ENCODE measurements at regions not wholly inside any gene's neighbourhood (a gene's known extent, or its start where the extent isn't known, plus 50 kb on each side); places are given as distances from the start of the nearest gene placed in this dataset.
"Not testable (repeated sequence)": the region's sequence is repeated elsewhere in the genome, so short reads cannot be mapped to it uniquely, and the experiment has no call there.

DNA sequence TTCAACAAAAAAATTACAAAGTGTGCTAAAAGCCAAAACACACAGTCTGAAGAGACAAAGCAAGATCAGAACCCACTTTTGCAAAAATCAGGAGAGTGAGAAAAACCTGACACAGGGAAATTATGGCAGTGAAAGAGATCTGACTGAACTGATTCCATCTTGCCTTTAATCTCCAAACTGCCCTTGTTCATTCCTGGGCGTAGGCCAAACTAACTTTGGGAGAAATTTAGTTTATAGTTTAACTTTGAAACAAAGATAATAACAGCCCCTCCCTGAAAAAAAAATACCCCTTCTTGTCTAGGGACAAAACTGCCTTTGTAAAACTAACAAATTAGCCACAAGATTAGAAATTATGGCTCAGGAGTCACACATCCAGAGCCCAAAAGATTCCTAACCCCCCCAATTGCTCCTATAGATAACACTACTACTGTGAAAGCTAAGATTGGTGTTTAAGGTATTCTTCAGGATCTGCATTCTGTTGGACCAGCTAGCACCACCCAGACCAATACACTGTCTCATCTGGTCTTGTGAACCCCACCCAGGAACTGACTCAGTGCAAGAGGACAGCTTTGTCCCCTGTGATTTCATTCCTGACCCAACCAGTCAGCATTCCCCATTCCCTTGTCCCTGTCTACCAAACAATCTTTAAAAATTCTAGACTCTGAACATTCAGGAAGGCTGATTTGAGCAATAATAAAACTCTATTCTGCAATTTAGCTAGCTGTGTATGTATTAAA is 226.1 kb upstream of the SH3BP4 start:
- no peak for DNase-seq (ENCODE audit: low read depth in 1 of 2, low spot score in 1 of 2)

DNA sequence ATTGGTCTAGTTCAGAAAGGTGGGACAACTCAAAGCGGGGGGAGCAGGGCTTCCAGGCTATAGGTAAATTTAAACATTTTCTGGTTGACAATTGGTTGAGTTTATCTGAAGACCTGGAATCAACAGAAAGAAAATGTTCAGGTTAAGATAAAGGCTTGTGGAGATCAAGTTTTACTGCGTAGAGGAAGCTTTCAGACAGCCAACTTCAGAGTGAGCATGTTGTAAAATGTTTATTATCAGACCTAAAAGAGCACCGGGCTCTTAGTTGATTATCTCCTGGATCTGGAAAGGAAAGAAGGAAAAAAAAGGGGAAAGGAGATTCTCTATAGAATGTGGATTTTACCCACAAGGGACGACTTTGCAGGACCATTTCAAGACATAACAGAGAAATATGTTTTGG is 227.0 kb upstream of the SH3BP4 start:
- DNase-seq (ENCODE audit: low read depth in 1 of 2, low spot score in 1 of 2) = no peak

DNA sequence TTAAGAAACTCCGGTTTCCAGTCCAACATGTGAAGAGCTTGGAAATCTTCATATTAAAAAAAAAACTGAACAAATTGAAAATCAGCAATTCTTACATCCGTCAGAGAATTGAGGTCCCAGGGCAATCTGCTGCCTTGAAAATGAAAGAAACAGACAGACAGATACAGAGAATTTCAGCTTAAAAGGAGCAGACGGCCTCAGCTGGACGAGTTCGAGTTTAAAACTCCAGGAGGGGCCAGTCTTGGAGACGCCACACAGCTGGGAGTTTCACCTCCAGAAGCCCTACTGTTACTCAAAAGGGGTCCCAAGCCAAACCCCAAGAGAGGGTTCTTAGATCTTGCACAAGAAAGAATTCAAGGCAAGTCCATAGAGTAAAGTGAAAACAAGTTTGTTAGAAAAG is 226.5 kb upstream of the ARL4C start:
- DNase-seq (ENCODE audit: low read depth in 1 of 2, low spot score in 1 of 2) = no peak

DNA sequence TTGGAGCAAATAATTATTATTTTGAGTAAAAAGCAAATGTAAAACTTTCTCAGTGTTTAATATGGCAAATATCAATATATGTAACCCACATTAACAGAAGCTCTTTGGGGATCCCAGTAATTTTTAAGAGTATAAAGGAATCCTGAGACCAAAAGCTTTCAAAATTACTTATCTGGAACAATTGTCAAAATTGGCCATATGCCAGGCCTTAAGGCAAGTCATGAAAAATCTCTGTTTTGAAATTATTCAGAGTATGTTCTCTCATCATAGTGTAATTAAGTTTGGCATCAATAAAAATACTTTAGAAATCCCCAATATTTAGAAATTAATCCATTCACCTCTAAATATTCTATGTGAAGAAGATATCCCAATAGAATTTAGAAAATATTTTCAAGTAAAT is 225.3 kb upstream of the ARL4C start:
- DNase-seq (ENCODE audit: low read depth in 1 of 2, low spot score in 1 of 2) = no peak

DNA sequence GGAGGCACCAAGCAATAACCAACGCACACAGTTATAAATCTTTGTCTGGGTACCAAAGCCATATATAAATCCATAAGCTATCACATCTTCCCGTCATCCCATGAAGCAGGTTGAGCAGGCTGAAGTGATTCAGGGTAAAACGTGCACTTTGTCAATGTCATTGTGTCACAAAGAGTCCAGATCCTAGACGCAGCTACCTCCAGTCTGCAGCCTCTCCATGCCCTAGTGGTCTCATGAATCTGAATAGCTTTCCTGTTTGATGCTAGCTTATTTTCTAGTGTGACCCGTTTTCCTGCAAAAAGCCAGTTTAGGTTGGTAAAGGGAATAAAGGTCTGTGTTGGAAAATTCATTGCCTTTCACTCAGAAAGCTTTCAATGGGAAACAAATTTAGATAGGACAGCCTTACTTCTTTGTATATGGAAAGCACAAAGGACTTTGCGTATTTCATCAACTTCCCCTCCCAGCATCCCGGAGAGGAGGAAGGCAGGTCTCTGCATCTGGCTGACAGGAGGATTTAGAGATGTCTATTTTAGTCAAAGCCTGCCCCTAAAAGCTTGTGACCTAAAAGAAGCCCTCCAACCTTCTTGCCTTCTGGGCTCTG is 222.3 kb upstream of the ARL4C start:
- DNase-seq (ENCODE audit: low read depth in 1 of 2, low spot score in 1 of 2) = no peak

DNA sequence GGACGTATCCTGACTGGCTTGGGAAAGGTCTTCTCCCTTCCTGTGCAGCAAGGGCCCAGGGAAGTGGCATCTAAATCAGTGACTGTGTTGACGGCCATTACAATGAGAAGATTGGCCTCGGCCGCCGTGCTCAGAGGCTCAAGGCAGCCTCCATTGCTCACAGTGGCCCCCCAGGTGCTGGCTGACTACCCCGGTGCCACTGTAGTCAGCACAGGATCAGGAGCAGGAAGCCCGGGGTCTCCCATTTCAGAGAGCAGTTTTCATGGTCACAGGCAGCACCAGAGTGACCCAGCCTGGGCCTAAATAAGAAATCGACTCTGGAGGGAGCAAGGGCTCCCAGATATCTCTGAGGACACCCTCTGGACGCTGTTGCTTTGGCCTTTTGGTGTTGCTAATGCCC is 219.4 kb upstream of the ARL4C start:
- DNase-seq (ENCODE audit: low read depth in 1 of 2, low spot score in 1 of 2) = no peak

DNA sequence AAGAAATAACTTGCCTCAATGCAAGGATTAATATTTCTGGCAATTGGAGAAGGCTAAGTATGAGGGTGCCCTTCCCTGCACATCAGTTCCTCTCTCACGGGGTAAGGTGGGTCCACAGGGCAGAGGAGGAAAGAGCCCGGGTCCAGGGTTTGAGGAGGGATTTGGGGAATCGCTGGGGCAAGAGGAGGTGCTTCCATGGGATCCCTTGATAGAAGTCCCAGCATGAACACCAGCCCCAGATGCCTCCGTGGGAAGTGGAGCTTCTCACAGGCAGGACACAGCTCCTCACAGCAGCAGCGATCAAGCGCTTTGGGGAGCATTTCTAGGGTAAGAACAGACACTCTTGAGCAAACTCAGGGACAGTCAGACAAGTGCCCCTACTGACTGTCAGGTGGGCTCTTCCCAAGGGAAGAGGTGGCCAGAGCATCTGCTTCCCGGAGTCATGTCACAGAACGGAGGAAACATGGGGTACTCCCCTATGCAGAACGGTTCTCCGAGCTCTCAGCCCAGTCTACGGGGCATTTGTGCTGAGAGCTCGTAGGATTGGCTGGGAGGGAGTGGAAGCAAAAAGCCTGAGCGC is 218.9 kb upstream of the ARL4C start:
- no peak for DNase-seq (ENCODE audit: low read depth in 1 of 2, low spot score in 1 of 2)

DNA sequence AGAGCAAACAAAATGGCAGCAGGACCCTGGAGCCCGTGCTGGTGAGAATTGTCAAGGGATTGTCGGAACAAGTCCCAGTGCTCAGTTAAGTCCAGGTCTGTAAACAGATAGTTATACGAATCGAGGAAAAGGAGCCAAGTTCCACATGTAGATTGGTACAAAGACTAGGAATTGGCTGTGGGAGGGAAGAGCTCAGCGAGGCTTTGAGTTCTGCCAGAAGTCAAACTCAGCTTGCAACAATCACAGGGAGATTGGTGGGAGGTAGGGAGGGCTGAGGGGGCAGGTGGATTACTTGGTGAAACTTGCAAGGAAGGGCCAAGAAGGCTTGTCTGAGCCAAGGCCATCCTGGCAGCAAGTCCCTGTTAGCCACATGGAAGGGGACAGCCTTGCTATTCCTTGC is 217.8 kb upstream of the ARL4C start:
- DNase-seq (ENCODE audit: low read depth in 1 of 2, low spot score in 1 of 2) = no peak

DNA sequence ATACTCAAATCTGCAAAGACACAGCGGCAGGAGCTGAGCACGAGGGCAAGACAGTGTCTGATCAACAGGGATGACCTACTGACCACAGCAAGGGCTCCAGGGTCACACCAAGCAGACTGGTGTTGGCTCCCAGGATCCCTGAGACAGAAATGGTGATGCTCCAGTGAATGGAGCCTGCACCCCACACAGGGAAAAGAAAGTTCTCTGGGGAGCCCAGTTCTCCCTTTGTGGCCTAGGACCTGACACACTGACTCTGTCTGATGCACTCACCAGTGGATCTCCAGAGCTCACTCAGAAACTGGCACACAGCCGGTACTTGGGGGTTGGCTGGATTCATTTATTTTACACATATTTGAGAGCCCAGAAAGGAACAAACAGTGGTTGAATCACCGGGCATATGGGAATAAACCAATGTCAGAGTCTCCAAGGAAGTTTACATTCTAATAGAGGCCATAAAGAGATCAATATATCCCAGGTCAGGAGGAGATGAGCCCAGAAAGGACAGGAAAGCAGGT is 215.6 kb upstream of the ARL4C start:
- no peak for DNase-seq (ENCODE audit: low read depth in 1 of 2, low spot score in 1 of 2)

DNA sequence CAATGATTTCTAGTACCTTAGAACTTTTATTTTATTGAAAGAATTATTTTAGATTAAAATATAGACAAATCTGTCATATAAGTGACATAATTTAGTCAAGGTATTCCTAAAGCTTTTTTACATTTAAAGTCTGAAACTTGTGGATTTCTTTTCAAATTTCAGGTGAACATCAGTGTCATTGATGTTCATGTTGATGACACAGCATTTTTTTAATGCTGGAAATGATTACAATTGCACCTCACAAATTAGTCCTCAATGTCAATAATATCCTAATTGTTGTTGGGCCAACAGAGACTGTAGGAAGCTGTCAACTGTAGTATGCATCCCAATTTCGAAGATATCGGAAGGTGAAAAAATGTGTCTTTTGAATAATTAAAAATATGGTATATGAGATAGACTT is 214.4 kb upstream of the ARL4C start:
- DNase-seq (ENCODE audit: low read depth in 1 of 2, low spot score in 1 of 2) = no peak

DNA sequence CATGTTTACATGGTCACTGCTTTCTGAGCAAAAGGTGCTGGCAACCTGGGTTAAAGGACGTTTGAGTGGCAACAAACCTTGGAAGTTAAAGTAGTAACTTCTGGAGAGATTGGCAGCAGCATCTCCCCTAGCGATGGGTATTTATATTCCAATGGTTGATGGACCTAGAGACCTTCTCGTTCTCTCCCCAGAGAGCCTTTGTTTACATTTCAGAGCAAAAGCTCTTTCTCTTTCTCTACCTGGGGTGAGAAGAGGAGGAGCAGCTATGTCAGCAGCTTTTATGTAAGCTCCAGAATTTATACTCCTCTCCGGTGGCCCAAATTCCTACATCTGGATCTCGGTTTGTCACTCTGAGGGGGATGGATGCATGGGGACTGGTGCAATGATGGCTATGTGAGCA is 213.7 kb upstream of the ARL4C start:
- no peak for DNase-seq (ENCODE audit: low read depth in 1 of 2, low spot score in 1 of 2)

DNA sequence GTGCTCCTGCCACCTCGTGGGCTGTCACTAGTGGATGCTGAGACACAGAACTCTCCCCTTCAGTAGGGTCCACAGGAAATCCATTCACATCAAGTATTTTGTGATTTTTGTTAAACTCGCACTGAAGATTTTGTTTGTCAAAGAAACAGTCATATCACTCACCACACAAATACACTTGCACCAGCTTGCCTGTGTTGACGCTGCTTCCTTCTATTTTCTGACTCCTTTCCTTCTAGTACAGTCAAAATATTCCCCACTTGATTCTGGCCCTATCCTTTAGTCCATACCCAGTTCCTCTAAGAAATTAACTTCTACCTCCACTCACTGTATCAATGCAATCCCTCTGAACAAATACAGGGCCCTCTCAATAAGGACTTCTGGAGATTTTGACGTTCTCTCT is 213.2 kb upstream of the ARL4C start:
- no peak for DNase-seq (ENCODE audit: low read depth in 1 of 2, low spot score in 1 of 2)

DNA sequence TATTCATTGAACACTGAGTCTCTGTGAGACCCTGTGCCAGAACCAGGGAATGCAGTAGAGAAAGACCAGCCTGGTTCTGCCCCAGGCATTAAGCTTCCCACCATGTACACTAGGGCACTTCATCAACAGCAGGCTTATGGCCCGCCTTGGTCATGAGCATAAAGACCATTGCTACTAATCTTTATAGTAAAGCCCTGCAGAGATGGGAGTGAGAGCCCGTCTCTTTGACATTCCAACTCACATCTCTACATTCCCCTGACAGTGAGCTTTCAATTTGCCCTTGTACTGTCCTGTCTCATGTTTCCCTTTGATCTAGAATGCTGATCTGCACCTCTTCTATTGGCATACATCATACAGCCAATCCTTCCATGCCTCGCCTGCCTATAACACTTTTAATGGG is 211.8 kb upstream of the ARL4C start:
- no peak for DNase-seq (ENCODE audit: low read depth in 1 of 2, low spot score in 1 of 2)

DNA sequence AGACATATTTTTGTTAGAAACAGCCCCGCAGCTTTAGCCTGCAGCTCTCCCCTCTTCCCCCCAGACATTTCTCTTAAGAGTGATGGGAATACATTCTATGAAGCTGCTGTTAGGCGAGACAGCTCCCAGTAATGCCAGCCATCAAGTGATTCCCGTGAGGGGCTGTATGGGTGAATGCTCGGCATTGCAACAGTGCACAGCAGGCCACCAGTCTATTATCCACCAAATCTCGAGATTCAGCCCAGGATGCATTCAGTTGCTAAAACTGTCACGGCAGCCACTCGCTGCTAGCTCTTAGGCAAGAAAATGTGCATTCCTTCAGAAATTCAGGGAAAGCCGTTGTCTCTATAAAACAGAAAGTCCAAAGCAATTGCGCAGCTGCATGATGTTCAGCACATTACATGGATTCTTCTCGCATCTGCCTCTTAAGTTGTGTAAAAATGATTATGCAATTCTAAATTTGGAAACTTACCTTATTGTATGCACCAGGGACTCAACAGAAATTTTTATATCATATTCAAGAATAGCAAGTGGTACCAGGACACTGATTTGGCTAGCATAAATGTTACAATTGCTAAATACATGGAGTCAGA is 211.3 kb upstream of the ARL4C start:
- DNase-seq (ENCODE audit: low read depth in 1 of 2, low spot score in 1 of 2) = no peak

DNA sequence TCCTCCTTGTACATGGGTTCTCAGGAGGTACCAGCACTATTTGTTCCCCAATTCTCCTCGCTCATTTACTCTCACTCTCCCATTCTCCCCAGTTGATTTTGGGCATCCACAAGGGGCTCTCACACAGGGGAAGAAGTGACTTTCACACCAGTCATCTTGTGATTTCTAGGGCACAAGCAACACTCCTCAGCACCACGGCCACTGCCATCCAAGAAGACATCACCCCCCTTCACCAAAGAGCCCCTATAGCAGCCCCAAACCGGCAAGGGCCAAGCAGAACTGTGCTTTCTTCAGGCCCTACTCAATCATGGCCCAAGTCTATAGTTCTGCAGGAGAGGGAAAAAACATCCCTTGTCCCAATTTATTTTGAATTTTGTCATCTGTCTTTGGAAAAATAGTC is 209.2 kb upstream of the ARL4C start:
- DNase-seq (ENCODE audit: low read depth in 1 of 2, low spot score in 1 of 2) = no peak

DNA sequence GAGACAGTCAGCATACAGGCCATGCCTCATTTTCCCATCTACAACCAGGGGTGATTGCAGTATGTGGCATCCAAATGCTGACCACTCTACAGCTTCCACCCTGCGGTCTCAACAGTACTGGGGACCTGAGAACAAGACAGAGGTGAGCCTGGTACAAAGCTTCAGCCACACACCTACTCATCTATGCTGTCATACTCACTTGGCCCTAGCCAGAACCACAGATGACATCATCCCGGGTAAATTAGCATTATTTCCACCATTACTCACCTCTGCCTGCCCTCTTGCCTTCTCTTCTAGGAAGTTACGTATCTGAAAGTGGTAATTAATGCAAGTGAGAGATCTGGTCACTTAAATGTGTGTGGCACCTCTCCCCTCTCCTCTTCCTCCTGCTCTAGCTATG is 208.2 kb upstream of the ARL4C start:
- no peak for DNase-seq (ENCODE audit: low read depth in 1 of 2, low spot score in 1 of 2)

DNA sequence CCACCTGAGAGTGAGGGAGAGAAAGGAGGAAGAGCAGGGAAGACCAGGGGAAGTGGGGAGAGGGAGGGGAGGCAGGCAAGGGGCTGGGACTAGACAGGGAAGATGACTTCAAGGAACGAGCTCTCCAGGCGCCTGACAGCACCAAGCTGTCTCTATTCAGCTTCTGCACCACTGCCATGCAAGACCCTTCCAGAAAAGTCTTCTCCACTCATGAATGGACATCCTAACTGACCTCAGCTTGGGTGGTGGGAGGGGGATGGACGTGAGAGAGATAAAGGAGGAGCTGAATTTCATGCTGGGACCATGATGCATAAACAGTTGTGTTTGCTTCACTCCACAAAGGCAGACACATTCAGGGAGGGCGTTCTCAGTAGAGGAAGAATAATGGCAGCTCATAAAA is 206.4 kb upstream of the ARL4C start:
- DNase-seq (ENCODE audit: low read depth in 1 of 2, low spot score in 1 of 2) = no peak

DNA sequence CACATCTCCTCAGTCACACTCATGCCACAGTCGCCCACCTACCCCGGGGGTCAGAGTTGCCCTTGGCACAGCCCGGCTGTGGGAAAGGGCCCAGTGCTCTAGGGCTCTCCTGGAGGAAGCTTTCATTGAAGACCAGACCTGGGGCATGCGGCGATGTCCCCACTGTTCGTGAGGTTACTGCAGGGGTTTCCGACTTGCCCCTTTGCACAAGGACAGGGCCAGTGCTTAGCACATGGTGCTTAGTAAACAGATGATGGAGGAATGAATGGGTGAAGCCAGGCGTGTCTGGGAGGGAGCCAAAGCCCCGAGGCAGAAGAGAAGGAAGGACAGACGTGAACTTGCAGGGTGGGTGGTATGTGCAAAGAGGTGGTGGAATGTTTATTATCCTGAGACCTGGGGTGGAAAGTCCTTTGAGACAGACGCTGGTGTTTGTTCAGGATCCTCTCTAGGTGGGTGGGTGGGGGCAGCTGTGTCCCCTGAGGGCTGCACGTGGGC is 205.9 kb upstream of the ARL4C start:
- no peak for DNase-seq (ENCODE audit: low read depth in 1 of 2, low spot score in 1 of 2)

DNA sequence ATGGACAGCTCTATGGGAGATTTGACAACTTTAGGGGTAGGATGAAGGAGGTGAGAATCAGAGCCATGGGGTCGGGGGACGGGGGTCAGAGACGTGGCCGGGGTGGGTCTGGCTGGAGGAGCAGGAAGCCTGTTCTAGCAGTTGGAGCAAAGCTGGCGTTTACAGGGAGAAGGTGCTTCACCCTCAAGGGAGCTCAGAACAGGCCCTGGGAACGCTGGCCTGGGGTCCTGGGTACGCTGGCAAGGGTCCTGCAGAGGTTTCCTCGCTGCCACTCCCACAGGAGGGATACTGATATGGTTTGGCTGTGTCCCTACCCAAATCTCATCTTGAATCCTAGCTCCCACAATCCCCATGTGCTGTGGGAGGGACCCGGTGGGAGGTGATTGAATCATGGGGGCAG is 205.0 kb upstream of the ARL4C start:
- DNase-seq (ENCODE audit: low read depth in 1 of 2, low spot score in 1 of 2) = no peak

DNA sequence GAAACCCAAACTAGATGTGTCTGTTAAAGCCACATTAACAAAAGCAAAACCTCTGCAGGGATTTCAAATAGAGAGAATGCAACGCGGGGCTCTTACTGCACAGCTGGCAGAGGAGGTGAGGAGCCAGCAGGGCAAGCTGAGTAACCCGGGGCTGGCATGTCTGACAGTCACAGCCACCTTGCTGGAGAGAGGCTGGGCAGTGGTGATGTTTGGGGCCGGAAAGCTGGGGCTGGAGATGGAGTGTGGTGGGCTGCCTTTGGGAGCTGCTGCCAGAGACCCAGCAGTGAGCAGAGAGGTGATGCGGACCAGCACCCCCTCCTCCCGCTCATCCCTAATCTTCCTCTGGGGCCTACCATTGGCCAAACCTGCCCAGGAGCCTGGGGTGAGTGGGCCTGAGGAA is 204.5 kb upstream of the ARL4C start:
- DNase-seq (ENCODE audit: low read depth in 1 of 2, low spot score in 1 of 2) = no peak

DNA sequence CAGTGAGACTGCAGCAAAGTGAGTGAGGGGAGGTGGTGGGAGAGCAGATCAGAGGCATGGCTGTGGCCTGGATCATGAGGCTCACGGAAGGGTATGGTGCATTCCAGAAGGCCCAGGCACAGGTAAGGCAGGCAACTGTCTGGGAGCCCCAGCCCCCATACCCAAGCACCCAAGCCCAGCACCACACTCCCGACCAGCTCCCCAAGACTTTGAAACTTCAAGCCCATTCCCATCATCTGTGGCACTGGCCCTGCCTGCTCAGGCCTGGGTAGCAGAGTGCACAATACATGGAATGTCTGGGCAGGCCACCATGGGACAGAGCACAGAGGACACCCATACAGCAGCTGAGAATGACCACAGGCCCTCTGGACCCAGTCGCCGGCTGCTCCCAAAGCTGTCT is 202.6 kb upstream of the ARL4C start:
- DNase-seq (ENCODE audit: low read depth in 1 of 2, low spot score in 1 of 2) = no peak

DNA sequence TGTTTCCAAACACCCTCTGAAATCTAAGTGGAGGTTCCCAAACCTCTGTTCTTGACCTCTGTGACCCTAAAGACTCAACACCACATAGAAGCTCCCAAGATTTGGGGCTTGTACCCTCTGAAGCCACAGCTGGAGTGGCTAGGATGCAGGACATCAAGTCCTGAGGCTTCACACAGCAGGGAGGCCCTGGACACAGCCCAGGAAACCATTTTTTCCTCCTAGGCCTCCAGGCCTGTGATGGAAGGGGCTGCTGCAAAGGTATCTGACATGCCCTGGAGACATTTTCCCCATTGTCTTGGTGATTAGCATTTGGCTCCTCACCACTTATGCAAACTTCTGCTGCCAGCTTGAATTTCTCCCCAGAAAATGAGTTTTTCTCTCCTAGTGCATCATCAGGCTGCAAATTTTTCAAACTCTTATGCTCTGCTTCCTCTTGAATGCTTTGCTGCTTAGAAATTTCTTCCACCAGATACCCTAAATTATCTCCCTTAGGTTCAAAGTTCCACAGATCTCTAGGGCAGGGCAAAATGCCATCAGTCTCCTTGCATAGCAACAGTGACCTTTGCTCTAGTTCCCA is 200.5 kb upstream of the ARL4C start:
- not testable (repeated sequence) for DNase-seq (ENCODE audit: low read depth in 1 of 2, low spot score in 1 of 2)

Measured in stimulated activated CD4-positive, alpha-beta T cell treated with anti-CD3 and anti-CD28 coated beads, Interleukin-15, amount 100 ng/mL, for 1 hour (primary cell).